Thymus (tissue), 11 donors: ENCODE measurements at regions not wholly inside any gene's neighbourhood (a gene's known extent, or its start where the extent isn't known, plus 50 kb on each side); places are given as distances from the start of the nearest gene placed in this dataset.

ENCODE experiments used
- DNase-seq, 9 donors: peaks; one replicate each; pipeline ENCODE4 v3.0.0-alpha.2; 2013; ENCODE audit warnings: low spot score in 9 of 9, low read depth in 6 of 9, missing footprints in 1 of 9
- H3K27ac ChIP-seq, 2 donors: one replicate each; pipeline ENCODE4 v1.5.1; 2013; ENCODE audit warnings: control low read depth in 1 of 2, low read depth in 1 of 2, low read length in 1 of 2, mild to moderate bottlenecking in 1 of 2, moderate library complexity in 1 of 2
- H3K27me3 ChIP-seq, 2 donors: one replicate each; pipeline ENCODE4 v1.5.1; 2013; ENCODE audit warnings: low read length in 1 of 2; ENCODE audit not compliant: control insufficient read depth in 2 of 2, insufficient read depth in 1 of 2
- H3K36me3 ChIP-seq, 2 donors: one replicate each; pipeline ENCODE4 v1.5.1; 2013; ENCODE audit warnings: low read length in 1 of 2, mild to moderate bottlenecking in 1 of 2, moderate library complexity in 1 of 2; ENCODE audit not compliant: control insufficient read depth in 2 of 2, insufficient read depth in 2 of 2
- H3K4me1 ChIP-seq, 2 donors: one replicate each; pipeline ENCODE4 v1.5.1; 2013; ENCODE audit warnings: low read length in 2 of 2; ENCODE audit not compliant: control insufficient read depth in 2 of 2, insufficient read depth in 2 of 2
- H3K4me3 ChIP-seq, 2 donors: one replicate each; pipeline ENCODE4 v1.5.1; 2013; ENCODE audit warnings: low read length in 2 of 2, control low read depth in 1 of 2, mild to moderate bottlenecking in 1 of 2
- H3K9me3 ChIP-seq, 2 donors: one replicate each; pipeline ENCODE4 v1.5.1; 2013; ENCODE audit warnings: low read length in 1 of 2, mild to moderate bottlenecking in 1 of 2; ENCODE audit not compliant: control insufficient read depth in 2 of 2, insufficient read depth in 1 of 2
- WGBS: extraction: QIAGEN DNeasy Blood & Tissue Kit; methylation state at CpG from one replicate; pipeline ENCODE4 v1.1.7; 2013; 5-methylcytosine and 5-hydroxymethylcytosine counted together
- donor health status: healthy.

DNA sequence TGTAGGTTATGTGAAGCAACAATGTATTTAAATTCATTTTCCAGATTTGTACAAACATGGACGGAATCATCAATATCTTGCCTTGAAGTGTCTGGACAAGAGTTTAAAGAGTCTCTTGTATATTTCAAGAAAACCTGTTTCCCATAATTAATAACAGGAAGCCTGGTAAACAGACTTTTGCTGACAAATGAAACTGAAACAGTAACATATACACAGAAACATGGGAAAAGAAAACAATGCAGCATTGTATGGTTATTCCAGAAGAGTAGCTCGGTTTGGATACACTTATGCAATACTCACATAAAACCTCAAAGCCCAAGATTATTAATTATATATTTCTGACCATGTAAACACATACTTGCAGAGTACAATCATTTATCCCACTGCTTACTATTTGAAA, 265.5 kb downstream of the PTPRC start:
- WGBS: 82% methylated on average over 2 of the region's 2 CpGs
- no peak for DNase-seq
- Histone ChIP-seq H3K9me3 (no peaks in the 10 kb centered on the region), H3K4me1 (peaks cover 0 to 9% of the 10 kb centered on the region in 2 donors), H3K27me3 (no peaks in the 10 kb centered on the region), H3K4me3 (no peak overlapping the region), H3K36me3 (peaks cover 13 to 72% of the 10 kb centered on the region in 2 donors), H3K27ac (no peak overlapping the region)

DNA sequence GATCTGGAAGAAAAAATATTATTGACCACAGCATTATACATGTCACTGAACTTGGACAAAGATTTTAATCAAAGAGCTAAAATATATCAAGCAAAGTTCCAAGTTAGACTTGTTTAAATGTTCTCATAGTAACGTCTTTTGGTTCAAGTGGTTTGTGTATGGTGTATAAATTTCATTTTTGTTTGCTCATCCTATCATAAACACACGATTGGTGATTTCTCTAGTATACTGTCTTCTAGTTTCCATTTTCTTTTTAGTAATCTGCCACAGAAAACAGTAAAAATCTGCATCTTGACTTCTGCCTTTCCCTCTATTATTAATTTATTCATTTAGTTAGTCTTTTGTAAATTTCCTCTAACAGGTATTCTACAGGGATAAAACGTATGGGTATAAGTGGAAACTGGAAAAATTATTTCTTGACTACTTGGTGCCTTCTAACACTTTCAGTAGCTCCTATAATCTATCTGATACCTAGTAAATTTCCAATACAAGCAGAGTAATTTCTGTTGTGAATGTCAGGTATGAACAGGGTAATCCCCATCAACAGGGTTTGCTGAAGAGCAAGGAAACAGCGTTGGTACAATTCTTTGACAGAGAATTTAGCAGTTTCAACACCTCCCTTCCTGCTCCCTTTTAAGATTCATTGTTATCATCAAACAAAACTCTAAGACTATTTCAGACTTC, 268.0 kb downstream of the PTPRC start:
- 58% methylated on average over 4 of the region's 4 CpGs for WGBS
- Histone ChIP-seq H3K36me3 (peaks cover 0 to 70% of the 10 kb centered on the region in 2 donors), H3K27ac (peak overlapping the region in 1 of 2 donors; percentile 4), H3K4me1 (peaks cover 9 to 17% of the 10 kb centered on the region in 2 donors), H3K4me3 (no peak overlapping the region), H3K9me3 (no peaks in the 10 kb centered on the region), H3K27me3 (no peaks in the 10 kb centered on the region)
- DNase-seq: no peak

DNA sequence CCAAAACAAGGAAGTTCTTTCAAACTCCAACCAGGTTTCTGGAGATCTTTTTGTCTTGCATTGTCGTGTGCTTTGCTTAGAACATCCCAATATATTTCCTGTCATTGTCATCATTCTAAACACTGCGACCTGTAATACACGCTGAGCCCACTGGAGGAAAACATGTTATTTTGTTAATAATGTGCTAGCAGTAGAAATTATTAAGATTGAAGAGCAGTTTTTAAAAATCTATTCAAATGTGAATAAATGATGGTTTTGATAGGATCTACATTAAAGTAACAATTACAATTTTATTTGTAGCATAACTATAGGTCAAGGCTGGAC, 268.5 kb downstream of the PTPRC start:
- DNase-seq: no peak
- peaks cover 9 to 18% of the 10 kb centered on the region in 2 donors for H3K4me1 ChIP-seq
- H3K9me3 ChIP-seq: no peaks in the 10 kb centered on the region
- H3K36me3 ChIP-seq: peaks cover 0 to 69% of the 10 kb centered on the region in 2 donors
- WGBS: 43% methylated on average over 3 of the region's 3 CpGs
- H3K27ac ChIP-seq: peak overlapping the region in 1 of 2 donors; percentile 4
- no peaks in the 10 kb centered on the region for H3K27me3 ChIP-seq
- H3K4me3 ChIP-seq: no peak overlapping the region

DNA sequence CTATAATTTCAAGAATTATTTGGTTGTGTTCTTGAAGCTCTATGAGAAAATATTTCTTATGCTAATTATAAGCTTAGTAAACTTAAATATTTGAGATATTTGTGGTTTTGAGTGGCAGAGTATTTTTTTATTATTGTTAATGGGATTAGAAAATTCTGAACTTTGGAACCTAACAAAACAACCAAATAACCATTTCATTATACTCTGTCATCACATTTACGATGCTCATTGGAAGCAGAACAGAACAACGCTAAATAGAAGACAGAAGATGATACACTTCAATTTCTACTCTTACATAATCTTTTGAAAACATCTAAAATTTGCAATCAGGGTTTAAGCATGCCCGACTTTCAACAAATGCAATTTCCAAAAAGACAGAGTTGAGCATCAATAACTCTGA, 270.2 kb downstream of the PTPRC start:
- WGBS: 84% methylated on average over 3 of the region's 3 CpGs
- Histone ChIP-seq H3K27me3 (no peaks in the 10 kb centered on the region), H3K4me1 (peaks cover 9 to 14% of the 10 kb centered on the region in 2 donors), H3K4me3 (no peak overlapping the region), H3K27ac (no peak overlapping the region), H3K9me3 (no peaks in the 10 kb centered on the region), H3K36me3 (peaks cover 0 to 68% of the 10 kb centered on the region in 2 donors)
- DNase-seq: no peak

DNA sequence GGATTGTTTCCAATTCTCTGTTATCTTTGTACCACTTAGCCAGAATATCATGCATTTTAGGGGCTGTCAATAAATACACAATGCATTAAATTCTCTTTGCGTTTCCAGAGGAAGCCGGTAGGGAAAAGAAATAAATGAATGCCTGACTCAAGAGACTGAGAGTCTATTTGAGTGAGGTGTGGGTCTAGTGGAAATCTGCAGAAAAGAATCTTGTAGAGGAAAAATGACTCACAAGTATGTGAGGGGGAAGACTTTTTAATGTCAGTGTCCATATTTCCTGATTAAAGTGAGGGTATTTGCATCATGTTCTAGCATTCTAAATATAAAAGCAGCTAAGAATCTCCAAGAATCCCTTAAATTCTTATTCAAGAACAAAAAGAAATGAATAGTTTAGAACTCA, 271.1 kb downstream of the PTPRC start:
- DNase-seq: no peak
- H3K27me3 ChIP-seq: no peaks in the 10 kb centered on the region
- no peaks in the 10 kb centered on the region for H3K9me3 ChIP-seq
- H3K36me3 ChIP-seq: peaks cover 0 to 69% of the 10 kb centered on the region in 2 donors
- peaks cover 12 to 21% of the 10 kb centered on the region in 2 donors for H3K4me1 ChIP-seq
- 78% methylated on average over 2 of the region's 2 CpGs for WGBS
- peak overlapping the region in 1 of 2 donors; percentile 13 for H3K27ac ChIP-seq
- H3K4me3 ChIP-seq: no peak overlapping the region

DNA sequence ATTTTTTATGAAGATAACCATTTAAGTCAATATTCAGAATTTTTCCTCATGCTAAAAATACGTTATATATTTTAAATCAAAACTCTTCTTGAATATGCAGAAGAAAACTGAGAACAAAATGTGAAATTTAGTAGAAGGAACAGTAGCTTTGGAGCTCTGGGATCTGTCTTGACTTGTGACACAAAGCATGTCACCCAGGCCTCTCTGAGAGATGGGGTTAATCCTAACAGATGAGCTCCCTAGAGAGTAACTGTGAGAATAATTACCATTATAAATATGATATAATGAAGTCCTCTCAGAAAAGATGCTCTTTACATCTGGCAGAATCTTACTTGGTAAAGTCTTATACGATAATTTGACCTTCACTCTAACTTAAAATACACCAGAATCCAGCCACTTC, 272.0 kb downstream of the PTPRC start:
- Histone ChIP-seq H3K36me3 (peaks cover 0 to 65% of the 10 kb centered on the region in 2 donors), H3K27ac (no peak overlapping the region), H3K4me1 (peaks cover 12 to 21% of the 10 kb centered on the region in 2 donors), H3K9me3 (no peaks in the 10 kb centered on the region), H3K27me3 (no peaks in the 10 kb centered on the region), H3K4me3 (peak overlapping the region in 1 of 2 donors; percentile 8)
- 57% methylated on average over 2 of the region's 2 CpGs for WGBS
- no peak for DNase-seq

DNA sequence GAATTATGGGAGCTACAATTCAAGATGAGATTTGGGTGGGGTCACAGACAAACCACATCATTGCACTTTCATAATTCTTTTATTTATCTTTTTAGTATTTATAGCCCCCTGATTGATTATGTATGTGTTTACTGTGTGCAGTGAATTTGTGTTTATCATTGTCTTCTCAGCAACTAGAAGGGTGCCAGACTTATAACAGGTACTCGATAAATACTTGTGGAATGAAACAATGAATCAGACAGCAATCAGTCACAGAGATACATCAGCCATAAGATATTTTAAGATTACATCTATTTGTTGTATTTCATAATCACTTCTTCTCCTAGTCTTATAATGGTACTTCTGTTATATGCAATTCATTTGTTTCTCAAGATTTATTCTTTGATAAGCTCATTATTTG, 273.2 kb downstream of the PTPRC start:
- 97% methylated on average over 1 of the region's 1 CpG for WGBS
- peaks cover 0 to 63% of the 10 kb centered on the region in 2 donors for H3K36me3 ChIP-seq
- H3K27ac ChIP-seq: no peak overlapping the region
- no peak for DNase-seq
- H3K27me3 ChIP-seq: no peaks in the 10 kb centered on the region
- no peak overlapping the region for H3K4me3 ChIP-seq
- peaks cover 12 to 24% of the 10 kb centered on the region in 2 donors for H3K4me1 ChIP-seq
- no peaks in the 10 kb centered on the region for H3K9me3 ChIP-seq

DNA sequence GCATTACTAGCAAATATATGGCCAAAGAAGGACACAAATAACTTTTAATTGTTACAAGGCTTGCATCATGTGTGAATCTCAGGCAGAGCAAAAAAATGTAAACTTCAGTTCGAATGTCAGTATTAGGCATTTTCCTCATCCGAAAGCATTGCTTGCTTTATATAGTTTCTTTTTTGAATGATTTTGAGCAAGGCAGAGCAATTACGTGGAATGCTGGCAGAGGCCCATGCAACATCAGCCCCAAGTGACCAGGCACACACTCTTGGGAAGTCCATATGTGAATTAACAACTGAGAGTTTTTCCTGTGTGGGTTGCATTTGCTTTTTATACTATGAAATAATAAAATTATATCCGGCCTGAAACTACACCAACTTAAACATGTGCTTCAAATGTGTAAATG, 274.8 kb downstream of the PTPRC start:
- Histone ChIP-seq H3K36me3 (peaks cover 0 to 73% of the 10 kb centered on the region in 2 donors), H3K9me3 (no peaks in the 10 kb centered on the region), H3K4me3 (no peak overlapping the region), H3K27me3 (no peaks in the 10 kb centered on the region), H3K27ac (no peak overlapping the region), H3K4me1 (peaks cover 20 to 35% of the 10 kb centered on the region in 2 donors)
- 59% methylated on average over 4 of the region's 4 CpGs for WGBS
- DNase-seq: no peak

DNA sequence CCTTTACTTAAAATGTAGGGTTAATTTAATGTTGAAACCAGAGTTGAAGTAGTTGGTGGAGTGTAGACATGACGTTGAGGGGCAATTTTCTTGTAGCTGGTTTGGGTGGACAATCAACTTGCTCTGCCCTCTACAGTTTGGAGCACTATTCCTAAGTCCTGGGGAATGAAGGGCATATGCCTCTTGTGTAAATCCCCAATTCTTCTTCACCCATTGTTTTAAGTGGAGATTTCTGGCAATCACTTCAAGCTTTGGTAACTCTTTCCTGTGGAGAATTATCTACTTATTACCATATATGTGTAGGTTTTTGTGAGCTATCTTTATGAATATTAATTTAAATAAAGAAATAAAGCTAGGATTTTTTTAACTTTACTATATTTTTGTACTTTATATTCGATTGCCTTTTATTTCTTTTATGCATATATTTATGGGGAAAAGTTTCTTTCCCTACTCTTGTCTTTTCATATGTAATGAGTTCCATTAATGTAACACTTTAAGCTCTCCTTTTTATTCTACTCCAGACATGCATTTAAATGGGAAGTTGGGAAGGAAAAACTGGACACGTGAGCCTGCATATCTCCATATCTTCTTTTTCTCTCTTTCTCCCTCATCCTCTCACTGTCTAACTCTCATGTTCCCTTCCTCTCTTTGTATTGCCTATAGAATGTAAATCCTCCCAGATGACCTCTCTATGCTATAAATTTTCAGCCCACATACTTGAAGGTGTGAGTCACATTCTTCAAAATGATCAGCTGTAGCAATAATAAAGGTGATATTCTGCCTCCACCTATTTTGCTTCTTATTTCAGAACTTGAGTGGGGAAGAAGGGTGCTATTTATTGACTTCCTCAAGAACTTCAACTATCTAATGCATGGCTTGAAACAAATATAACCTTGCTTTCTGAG, 276.7 kb downstream of the PTPRC start:
- 79% methylated on average over 3 of the region's 3 CpGs for WGBS

More for the DNA sequence above, 276.7 kb downstream of the PTPRC start:
- H3K4me3 ChIP-seq: no peak overlapping the region
- H3K4me1 ChIP-seq: peaks cover 27 to 44% of the 10 kb centered on the region in 2 donors
- no peaks in the 10 kb centered on the region for H3K9me3 ChIP-seq
- no peaks in the 10 kb centered on the region for H3K27me3 ChIP-seq
- peaks cover 0 to 78% of the 10 kb centered on the region in 2 donors for H3K36me3 ChIP-seq
- DNase-seq: no peak
- H3K27ac ChIP-seq: no peak overlapping the region
